Breast epithelium (tissue), 3 donors: ENCODE measurements at regions not wholly inside any gene's neighbourhood (a gene's known extent, or its start where the extent isn't known, plus 50 kb on each side); places are given as distances from the start of the nearest gene placed in this dataset.

ENCODE experiments used
- POLR2A ChIP-seq: fragments of 450-650 bp; IDR thresholded peaks from one replicate; pipeline ENCODE4 v1.6.1; 2016; ENCODE audit warnings: antibody characterized with exemption, mild to moderate bottlenecking, moderate library complexity
- POLR2AphosphoS5 ChIP-seq, 3 donors: sonication (generic); formaldehyde crosslinking; IDR thresholded peaks; one replicate each; pipeline ENCODE4 v1.6.1; 2017; ENCODE audit warnings: antibody characterized with exemption in 3 of 3
- TF ChIP-seq, protein P1 (sequence below), 3 donors: fragments of 450-650 bp; IDR thresholded peaks; one replicate each; pipeline ENCODE4 v1.5.1; 2016 to 2017; ENCODE audit warnings: antibody characterized with exemption in 3 of 3, mild to moderate bottlenecking in 3 of 3, moderate library complexity in 3 of 3

- TF ChIP-seq, protein P1, sequence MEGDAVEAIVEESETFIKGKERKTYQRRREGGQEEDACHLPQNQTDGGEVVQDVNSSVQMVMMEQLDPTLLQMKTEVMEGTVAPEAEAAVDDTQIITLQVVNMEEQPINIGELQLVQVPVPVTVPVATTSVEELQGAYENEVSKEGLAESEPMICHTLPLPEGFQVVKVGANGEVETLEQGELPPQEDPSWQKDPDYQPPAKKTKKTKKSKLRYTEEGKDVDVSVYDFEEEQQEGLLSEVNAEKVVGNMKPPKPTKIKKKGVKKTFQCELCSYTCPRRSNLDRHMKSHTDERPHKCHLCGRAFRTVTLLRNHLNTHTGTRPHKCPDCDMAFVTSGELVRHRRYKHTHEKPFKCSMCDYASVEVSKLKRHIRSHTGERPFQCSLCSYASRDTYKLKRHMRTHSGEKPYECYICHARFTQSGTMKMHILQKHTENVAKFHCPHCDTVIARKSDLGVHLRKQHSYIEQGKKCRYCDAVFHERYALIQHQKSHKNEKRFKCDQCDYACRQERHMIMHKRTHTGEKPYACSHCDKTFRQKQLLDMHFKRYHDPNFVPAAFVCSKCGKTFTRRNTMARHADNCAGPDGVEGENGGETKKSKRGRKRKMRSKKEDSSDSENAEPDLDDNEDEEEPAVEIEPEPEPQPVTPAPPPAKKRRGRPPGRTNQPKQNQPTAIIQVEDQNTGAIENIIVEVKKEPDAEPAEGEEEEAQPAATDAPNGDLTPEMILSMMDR (IDR thresholded peaks at IDR 0.05): no peak
- TF ChIP-seq POLR2A (no peak), POLR2AphosphoS5 (IDR thresholded peaks at IDR 0.05) (no peak)
These were observed 82.1 kb downstream of the PYDC2 start for GRCh38 chr3:191543018-191543417.
